T-helper 17 cell (primary cell): ENCODE measurements at regions not wholly inside any gene's neighbourhood (a gene's known extent, or its start where the extent isn't known, plus 50 kb on each side); places are given as distances from the start of the nearest gene placed in this dataset.

Experiments
- ATAC-seq: fragments of 150-1000 bp; cut with Tn5 transposase; 2 replicates; pipeline ENCODE4 v1.10.0; 2021; ENCODE audit warnings: mild to moderate bottlenecking, moderate library complexity
- DNase-seq, 3 donors: peaks; one replicate each; pipeline versions ENCODE4 v3.0.0 to v3.0.0-alpha.2; 2020 to 2021
- H3K9me3 ChIP-seq: one replicate; pipeline ENCODE4 v1.7.0; 2013; ENCODE audit warnings: low read length, mild to moderate bottlenecking; ENCODE audit not compliant: control insufficient read depth, poor library complexity, severe bottlenecking
- H3K27ac Mint-ChIP-seq: one replicate; pipeline ENCODE4 v1.8.0; 2022; ENCODE audit warnings: mild to moderate bottlenecking, moderate library complexity, mixed read lengths
- H3K27me3 Mint-ChIP-seq: one replicate; pipeline ENCODE4 v1.8.0; 2022; ENCODE audit warnings: mixed read lengths
- H3K36me3 Mint-ChIP-seq: one replicate; pipeline ENCODE4 v1.8.0; 2022; ENCODE audit warnings: low read depth, mixed read lengths
- H3K4me1 Mint-ChIP-seq: one replicate; pipeline ENCODE4 v1.8.0; 2022; ENCODE audit warnings: mild to moderate bottlenecking, mixed read lengths
- H3K4me3 Mint-ChIP-seq: one replicate; pipeline ENCODE4 v1.8.0; 2022; ENCODE audit warnings: mild to moderate bottlenecking, moderate library complexity, mixed read lengths

GRCh38 chr2:189281201-189281600 lies 101.6 kb upstream of the COL5A2 start:
- H3K27me3 Mint-ChIP-seq, result no peaks in the 10 kb centered on the region
- peaks cover 3% of the 10 kb centered on the region for H3K4me1 Mint-ChIP-seq
- ATAC-seq, result no peak

DNA sequence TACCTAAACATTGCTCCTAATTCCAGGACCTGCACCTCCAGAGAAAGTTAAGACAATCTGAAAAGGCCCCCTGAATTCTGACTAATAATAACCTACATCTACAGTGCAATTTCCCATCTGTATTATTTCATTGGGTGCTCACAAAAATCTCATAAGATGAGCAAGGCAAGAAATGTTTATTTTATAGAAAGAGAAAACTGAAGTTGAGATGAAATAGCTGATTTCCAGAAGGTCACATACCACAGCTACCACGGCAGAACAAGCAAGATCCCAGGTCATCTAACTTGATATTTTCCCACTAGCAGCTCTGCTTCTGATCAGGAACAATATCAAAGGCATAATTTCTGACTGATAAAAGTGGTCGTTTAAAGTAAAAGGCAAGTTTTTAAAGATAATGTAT lies 105.8 kb upstream of the COL5A2 start:
- H3K9me3 ChIP-seq, result no peaks in the 10 kb centered on the region
- peaks cover 12% of the 10 kb centered on the region for H3K4me1 Mint-ChIP-seq
- no peak overlapping the region for H3K27ac Mint-ChIP-seq
- H3K4me3 Mint-ChIP-seq, result no peak overlapping the region
- H3K36me3 Mint-ChIP-seq, result no peaks in the 10 kb centered on the region
- H3K27me3 Mint-ChIP-seq, result no peaks in the 10 kb centered on the region
- ATAC-seq (no peak), DNase-seq (no peak)

More at GRCh38 chr2:189281201-189281600, 101.6 kb upstream of the COL5A2 start:
- Mint-ChIP-seq H3K4me3 (no peak overlapping the region), H3K27ac (no peak overlapping the region), H3K36me3 (no peaks in the 10 kb centered on the region)
- no peaks in the 10 kb centered on the region for H3K9me3 ChIP-seq
- DNase-seq, result no peak

- H3K9me3 ChIP-seq, result no peaks in the 10 kb centered on the region
- DNase-seq (no peak), ATAC-seq (no peak)
- Mint-ChIP-seq H3K36me3 (no peaks in the 10 kb centered on the region), H3K4me3 (no peak overlapping the region), H3K27me3 (no peaks in the 10 kb centered on the region), H3K27ac (no peak overlapping the region), H3K4me1 (peaks cover 12% of the 10 kb centered on the region)
These were observed 106.5 kb upstream of the COL5A2 start for GRCh38 chr2:189285962-189286645.

- no peaks in the 10 kb centered on the region for H3K36me3 Mint-ChIP-seq
- no peaks in the 10 kb centered on the region for H3K27me3 Mint-ChIP-seq
- ATAC-seq (no peak), DNase-seq (no peak)
- H3K4me3 Mint-ChIP-seq, result no peak overlapping the region
- peaks cover 12% of the 10 kb centered on the region for H3K4me1 Mint-ChIP-seq
- no peaks in the 10 kb centered on the region for H3K9me3 ChIP-seq
- H3K27ac Mint-ChIP-seq, result no peak overlapping the region
These were observed 107.8 kb upstream of the COL5A2 start for GRCh38 chr2:189287363-189287762.

DNA sequence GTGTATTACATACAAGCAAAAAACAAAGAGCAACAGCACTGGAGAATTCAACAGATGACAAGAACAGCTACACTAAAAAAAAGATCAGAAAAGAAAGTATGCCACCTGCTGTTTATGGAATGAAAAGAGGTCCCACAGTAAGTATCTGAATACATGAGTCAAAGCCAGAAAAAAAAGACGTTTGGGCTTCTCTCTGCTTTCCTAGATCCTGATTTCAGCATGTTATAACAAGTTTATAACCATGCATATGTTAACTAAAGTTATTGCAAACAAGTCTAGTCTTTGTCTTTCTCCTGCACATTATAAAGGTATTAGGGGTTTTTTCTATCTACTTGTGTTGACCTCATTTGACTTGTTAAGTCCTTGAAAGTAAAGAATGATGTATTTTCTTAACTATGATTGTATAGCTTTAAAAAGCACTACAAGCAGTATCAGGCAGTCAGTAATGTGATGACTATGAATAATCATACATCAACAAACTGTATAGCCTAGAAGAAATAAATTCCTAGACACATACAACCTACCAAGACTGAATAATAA lies 108.5 kb upstream of the COL5A2 start:
- Mint-ChIP-seq H3K27ac (no peak overlapping the region), H3K4me1 (peaks cover 12% of the 10 kb centered on the region), H3K27me3 (no peaks in the 10 kb centered on the region), H3K36me3 (no peaks in the 10 kb centered on the region), H3K4me3 (no peak overlapping the region)
- no peaks in the 10 kb centered on the region for H3K9me3 ChIP-seq
- ATAC-seq (peak; percentile 42), DNase-seq (no peak)

- Mint-ChIP-seq H3K4me3 (no peak overlapping the region), H3K27me3 (no peaks in the 10 kb centered on the region), H3K36me3 (no peaks in the 10 kb centered on the region), H3K27ac (no peak overlapping the region), H3K4me1 (peaks cover 11% of the 10 kb centered on the region)
- ATAC-seq (no peak), DNase-seq (no peak)
- H3K9me3 ChIP-seq, result no peaks in the 10 kb centered on the region
These were observed 111.9 kb upstream of the COL5A2 start for GRCh38 chr2:189291460-189291859.

DNA sequence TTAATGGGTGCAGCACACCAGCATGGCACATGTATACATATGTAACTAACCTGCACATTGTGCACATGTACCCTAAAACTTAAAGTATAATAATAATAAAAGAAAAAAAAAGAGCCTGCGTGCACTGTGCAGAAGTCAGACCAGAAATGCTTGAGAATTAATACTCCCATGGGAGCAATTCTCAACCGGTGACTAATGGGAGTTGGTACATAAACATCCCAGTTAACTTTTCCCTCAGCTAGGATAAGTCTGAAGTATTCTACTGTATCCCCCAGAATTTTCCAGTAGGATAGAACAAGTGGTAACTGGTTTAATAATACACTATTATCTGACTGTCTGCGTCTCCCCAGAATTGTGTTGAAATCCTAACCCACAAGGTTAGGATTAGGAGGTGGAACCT lies 113.6 kb upstream of the COL5A2 start:
- ATAC-seq (no peak), DNase-seq (no peak)
- H3K4me3 Mint-ChIP-seq, result no peak overlapping the region
- peaks cover 10% of the 10 kb centered on the region for H3K4me1 Mint-ChIP-seq
- H3K36me3 Mint-ChIP-seq, result no peaks in the 10 kb centered on the region
- H3K27me3 Mint-ChIP-seq, result no peaks in the 10 kb centered on the region
- H3K27ac Mint-ChIP-seq, result no peak overlapping the region
- H3K9me3 ChIP-seq, result no peaks in the 10 kb centered on the region

DNA sequence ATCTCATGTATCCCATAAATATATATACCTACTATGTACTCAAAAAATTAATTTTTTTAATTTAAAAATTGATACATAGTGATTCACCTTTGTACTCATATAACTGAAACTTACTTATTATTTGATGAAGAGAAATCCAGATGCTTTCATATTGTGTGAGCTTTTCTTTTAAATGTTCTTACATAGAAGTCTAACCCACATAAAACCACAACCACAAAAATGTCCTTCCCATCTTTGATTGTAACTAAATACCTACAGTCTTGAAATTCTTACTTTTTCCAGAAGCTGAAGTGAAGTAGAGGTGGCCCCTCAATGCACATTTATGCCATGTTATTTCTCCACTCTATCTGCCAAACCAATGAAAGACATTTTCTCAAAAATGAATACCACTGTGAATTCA lies 117.9 kb upstream of the COL5A2 start:
- ATAC-seq, result peak; percentile 37
- H3K9me3 ChIP-seq, result no peaks in the 10 kb centered on the region
- no peaks in the 10 kb centered on the region for H3K36me3 Mint-ChIP-seq
- no peak overlapping the region for H3K4me3 Mint-ChIP-seq
- H3K27me3 Mint-ChIP-seq, result no peaks in the 10 kb centered on the region
- H3K4me1 Mint-ChIP-seq, result peaks cover 29% of the 10 kb centered on the region
- H3K27ac Mint-ChIP-seq, result no peak overlapping the region
- no peak for DNase-seq

DNA sequence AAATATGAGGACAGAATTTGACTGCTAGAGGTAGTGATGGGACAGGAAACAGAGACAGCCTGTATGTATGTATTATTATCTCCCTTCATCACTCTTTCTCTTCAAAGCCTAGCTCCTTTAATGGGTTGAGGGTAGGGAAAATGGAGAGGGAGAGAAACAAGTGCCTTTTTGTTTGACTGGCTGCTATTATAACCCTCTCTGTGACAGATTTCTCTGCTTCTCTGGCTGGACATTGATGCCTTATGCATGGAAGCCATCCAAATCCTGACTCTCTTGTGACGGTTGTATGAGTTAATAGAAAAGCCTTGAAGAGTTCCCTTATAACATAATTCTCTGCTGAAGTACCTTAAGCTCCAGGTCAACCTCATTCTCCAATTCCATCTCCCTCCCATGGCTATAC lies 118.5 kb upstream of the COL5A2 start:
- no peak for ATAC-seq
- no peaks in the 10 kb centered on the region for H3K27me3 Mint-ChIP-seq
- no peak overlapping the region for H3K4me3 Mint-ChIP-seq
- DNase-seq, result no peak
- H3K9me3 ChIP-seq, result no peaks in the 10 kb centered on the region
- H3K36me3 Mint-ChIP-seq, result no peaks in the 10 kb centered on the region
- H3K4me1 Mint-ChIP-seq, result peaks cover 35% of the 10 kb centered on the region
- H3K27ac Mint-ChIP-seq, result no peak overlapping the region

DNA sequence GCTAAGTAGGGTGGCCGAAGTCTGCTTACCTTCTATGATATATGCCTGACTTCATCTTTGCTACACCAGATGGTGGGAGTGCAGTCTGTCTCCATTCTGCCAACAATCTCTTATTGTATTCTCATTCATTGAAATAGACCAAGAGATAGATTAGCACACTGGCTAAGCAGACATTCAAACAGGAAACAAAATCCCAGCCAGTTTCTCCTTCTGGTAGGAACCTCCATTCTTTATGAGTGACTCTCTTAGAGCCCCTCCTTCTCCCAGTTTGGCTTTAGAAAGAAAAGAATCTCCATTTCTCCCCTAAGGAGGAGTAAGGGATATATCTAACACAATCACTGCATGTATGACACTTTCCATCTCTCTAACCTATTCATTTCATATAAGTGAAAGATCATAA lies 118.9 kb upstream of the COL5A2 start:
- no peaks in the 10 kb centered on the region for H3K9me3 ChIP-seq
- Mint-ChIP-seq H3K4me1 (peaks cover 38% of the 10 kb centered on the region), H3K4me3 (peak overlapping the region; percentile 28), H3K27me3 (no peaks in the 10 kb centered on the region), H3K36me3 (no peaks in the 10 kb centered on the region), H3K27ac (no peak overlapping the region)
- DNase-seq, result no peak
- no peak for ATAC-seq

- Mint-ChIP-seq H3K27ac (no peak overlapping the region), H3K4me3 (no peak overlapping the region), H3K27me3 (no peaks in the 10 kb centered on the region), H3K36me3 (no peaks in the 10 kb centered on the region), H3K4me1 (peaks cover 45% of the 10 kb centered on the region)
- ATAC-seq (no peak), DNase-seq (no peak)
- no peaks in the 10 kb centered on the region for H3K9me3 ChIP-seq
These were observed 120.4 kb upstream of the COL5A2 start for GRCh38 chr2:189299974-189300373.

DNA sequence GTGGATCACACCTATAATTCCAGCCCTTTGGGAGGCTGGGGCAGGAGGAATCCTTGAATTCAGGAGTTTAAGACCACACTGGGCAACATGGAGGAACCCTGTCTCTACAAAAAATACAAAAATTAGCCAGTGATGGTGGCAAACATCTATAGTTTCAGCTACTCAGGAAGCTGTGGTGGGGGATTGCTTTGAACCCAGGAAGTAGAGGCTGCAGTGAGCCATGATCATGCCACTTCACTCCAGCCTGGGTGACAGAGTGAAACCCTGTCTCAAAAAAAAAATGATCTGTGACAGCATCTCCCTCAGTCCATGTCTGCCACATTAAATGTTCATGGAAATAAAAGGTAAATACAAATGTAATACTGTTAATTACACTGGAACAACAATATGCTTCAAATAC lies 121.4 kb upstream of the COL5A2 start:
- peak overlapping the region; percentile 52 for H3K4me3 Mint-ChIP-seq
- no peaks in the 10 kb centered on the region for H3K27me3 Mint-ChIP-seq
- peaks cover 48% of the 10 kb centered on the region for H3K4me1 Mint-ChIP-seq
- H3K36me3 Mint-ChIP-seq, result no peaks in the 10 kb centered on the region
- ATAC-seq (peak; percentile 73), DNase-seq (peak in 1 of 3 donors; percentile 7)
- peak overlapping the region; percentile 57 for H3K27ac Mint-ChIP-seq
- no peaks in the 10 kb centered on the region for H3K9me3 ChIP-seq

- Mint-ChIP-seq H3K36me3 (no peaks in the 10 kb centered on the region), H3K27me3 (no peaks in the 10 kb centered on the region), H3K27ac (peak overlapping the region; percentile 27), H3K4me3 (peak overlapping the region; percentile 10), H3K4me1 (peaks cover 45% of the 10 kb centered on the region)
- ATAC-seq (no peak), DNase-seq (no peak)
- H3K9me3 ChIP-seq, result no peaks in the 10 kb centered on the region
These were observed 122.8 kb upstream of the COL5A2 start for GRCh38 chr2:189302274-189302948.

DNA sequence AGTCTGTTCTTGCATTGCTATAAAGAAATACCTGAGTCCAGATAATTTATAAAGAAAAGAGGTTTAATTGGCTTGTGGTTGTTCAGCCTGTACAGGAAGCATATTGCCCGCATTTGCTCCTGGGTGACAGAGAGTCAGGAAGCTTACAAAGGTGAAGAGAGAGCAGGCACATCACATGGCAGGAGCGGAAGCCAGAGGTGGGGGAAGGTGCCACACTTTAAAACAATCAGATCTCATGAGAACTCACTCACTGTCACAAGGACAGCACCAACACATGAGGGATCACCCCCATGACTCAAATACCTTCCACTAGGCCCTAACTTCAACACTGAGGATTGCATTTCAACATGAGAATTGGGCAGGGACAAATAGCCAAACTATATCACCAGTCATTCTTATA lies 124.8 kb upstream of the COL5A2 start:
- ATAC-seq, result peak; percentile 86
- peak overlapping the region; percentile 25 for H3K4me3 Mint-ChIP-seq
- H3K4me1 Mint-ChIP-seq, result peaks cover 33% of the 10 kb centered on the region
- no peaks in the 10 kb centered on the region for H3K9me3 ChIP-seq
- H3K27ac Mint-ChIP-seq, result peak overlapping the region; percentile 81
- DNase-seq, result peak in 2 of 3 donors; percentile 11 to 12
- no peaks in the 10 kb centered on the region for H3K36me3 Mint-ChIP-seq
- H3K27me3 Mint-ChIP-seq, result no peaks in the 10 kb centered on the region
